ENCODE measurements at regions not wholly inside any gene's neighbourhood (a gene's known extent, or its start where the extent isn't known, plus 50 kb on each side); places are given as distances from the start of the nearest gene placed in this dataset.

DNA sequence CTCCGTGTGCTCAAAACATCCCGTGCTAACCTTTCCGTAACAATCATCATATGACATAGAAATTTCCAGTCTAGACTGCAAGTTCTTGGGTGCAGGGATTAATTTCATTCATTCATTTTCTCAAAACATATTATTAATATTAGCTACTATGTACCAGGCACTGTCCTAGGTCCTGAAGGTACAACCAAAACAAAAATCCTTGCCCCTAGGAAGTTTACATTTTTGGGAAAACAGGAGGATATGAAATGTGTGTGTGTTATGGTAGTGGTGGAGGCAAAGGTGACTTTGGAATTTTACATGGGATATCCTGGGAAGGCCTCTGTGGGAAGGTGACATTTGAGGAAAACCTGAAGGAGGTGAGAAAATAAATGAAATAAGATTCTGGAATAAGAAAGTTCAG is 222.6 kb downstream of the LRRC3B start:
- TF ChIP-seq, protein P1, sequence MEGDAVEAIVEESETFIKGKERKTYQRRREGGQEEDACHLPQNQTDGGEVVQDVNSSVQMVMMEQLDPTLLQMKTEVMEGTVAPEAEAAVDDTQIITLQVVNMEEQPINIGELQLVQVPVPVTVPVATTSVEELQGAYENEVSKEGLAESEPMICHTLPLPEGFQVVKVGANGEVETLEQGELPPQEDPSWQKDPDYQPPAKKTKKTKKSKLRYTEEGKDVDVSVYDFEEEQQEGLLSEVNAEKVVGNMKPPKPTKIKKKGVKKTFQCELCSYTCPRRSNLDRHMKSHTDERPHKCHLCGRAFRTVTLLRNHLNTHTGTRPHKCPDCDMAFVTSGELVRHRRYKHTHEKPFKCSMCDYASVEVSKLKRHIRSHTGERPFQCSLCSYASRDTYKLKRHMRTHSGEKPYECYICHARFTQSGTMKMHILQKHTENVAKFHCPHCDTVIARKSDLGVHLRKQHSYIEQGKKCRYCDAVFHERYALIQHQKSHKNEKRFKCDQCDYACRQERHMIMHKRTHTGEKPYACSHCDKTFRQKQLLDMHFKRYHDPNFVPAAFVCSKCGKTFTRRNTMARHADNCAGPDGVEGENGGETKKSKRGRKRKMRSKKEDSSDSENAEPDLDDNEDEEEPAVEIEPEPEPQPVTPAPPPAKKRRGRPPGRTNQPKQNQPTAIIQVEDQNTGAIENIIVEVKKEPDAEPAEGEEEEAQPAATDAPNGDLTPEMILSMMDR (IDR thresholded peaks at IDR 0.05; ENCODE audit: low read depth, low read length, poor library complexity, severe bottlenecking) = no peak
- no peak for TF ChIP-seq EZH2phosphoT487 (IDR thresholded peaks at IDR 0.05; ENCODE audit: borderline replicate concordance, low read length)

Data from DOHH2 (cell line).